K562 (cell line): ENCODE measurements at regions not wholly inside any gene's neighbourhood (a gene's known extent, or its start where the extent isn't known, plus 50 kb on each side); places are given as distances from the start of the nearest gene placed in this dataset.

Experiments
- CTCF ChIP-seq, 3 experiments: IDR thresholded peaks in 2 of 3; conservative IDR thresholded peaks in 1 of 3; 2 replicates each; pipeline ENCODE4 v1.5.1; 2011 to 2012; ENCODE audit warnings: low read length in 3 of 3, mild to moderate bottlenecking in 3 of 3, control low read depth in 2 of 3, improper control_type of control experiment in 1 of 3, inconsistent platforms in 1 of 3, low read depth in 1 of 3, mixed read lengths in 1 of 3, moderate library complexity in 1 of 3; ENCODE audit not compliant: insufficient read depth in 2 of 3
- EP300 ChIP-seq: IDR thresholded peaks from 2 replicates; pipeline ENCODE4 v1.6.1; 2012; ENCODE audit warnings: low read length, improper control_type of control experiment
- EZH2 ChIP-seq: IDR thresholded peaks from 2 replicates; pipeline ENCODE4 v1.6.1; 2012; ENCODE audit warnings: low read depth, mild to moderate bottlenecking, inconsistent platforms, low read length, borderline replicate concordance
- TBP ChIP-seq: optimal IDR thresholded peaks from 2 replicates; pipeline ENCODE3; 2011; ENCODE audit warnings: low read depth, low read length, improper control_type of control experiment

- TF ChIP-seq EP300 (no peak), CTCF (IDR thresholded peaks at IDR 0.05 in 2 of 3, conservative IDR thresholded peaks at IDR 0.05 in 1 of 3; ENCODE audit: insufficient read depth in 2 of 3, low read depth in 1 of 3, low read length in 3 of 3) (no peak), EZH2 (no peak), TBP (no peak)
These were observed 265.7 kb downstream of the BCL11B start for GRCh38 chr14:99006276-99006675.
